ENCODE measurements at regions not wholly inside any gene's neighbourhood (a gene's known extent, or its start where the extent isn't known, plus 50 kb on each side); places are given as distances from the start of the nearest gene placed in this dataset.

DNA sequence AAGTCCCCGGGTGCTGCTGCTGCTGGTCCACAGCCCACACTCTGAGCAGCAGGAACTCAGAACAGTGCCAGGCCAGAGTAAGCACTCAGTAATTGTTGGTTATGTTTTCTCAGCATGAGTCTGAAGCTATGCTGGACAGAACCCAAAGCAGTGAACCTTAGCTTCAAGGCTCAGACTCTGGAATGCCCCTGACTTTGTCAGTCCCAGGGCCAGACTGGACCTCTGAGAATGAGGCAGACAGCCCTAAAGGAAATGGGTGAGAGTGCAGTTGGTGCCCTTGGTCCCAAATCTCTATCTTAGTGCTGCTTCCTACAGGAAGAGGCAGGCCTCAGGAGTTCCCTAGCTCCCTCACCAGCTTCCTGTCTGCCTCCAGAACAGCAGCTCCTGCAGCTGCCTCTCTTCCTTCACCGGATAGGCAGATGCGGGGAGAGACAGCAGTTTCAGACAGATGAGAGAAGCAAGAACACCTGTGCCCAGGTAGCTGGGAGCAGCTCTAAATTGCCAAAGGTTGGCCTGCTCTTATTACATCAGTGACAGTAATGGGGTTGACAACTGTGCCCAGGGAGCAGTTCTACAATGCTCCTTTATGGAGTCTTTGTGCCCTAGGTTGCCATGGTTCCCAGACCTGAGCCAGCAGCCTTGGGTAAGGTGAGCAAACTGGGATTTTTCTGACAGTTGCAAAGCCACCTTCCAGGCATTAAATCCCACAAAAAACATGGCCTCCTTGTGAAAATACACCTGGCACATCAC is 82.2 kb upstream of the CXCL14 start:
- FAIRE-seq, result no peak
- peaks cover 4% of the 10 kb centered on the region; the same call in 2 of the 3 replicates for H3K9me3 ChIP-seq
- H3K4me2 ChIP-seq, result no peak overlapping the region
- no peak overlapping the region for H3K27ac ChIP-seq
- ATAC-seq, result no peak
- H3K4me1 ChIP-seq, result no peaks in the 10 kb centered on the region
- WGBS (ENCODE audit: missing lambda C conversion rate), result 29% methylated on average over 3 of the region's 3 CpGs
- no peak for TF ChIP-seq ZFP36 (IDR thresholded peaks at IDR 0.05; ENCODE audit: borderline replicate concordance, partially characterized antibody)
- no peak for TF ChIP-seq RAD21 (conservative IDR thresholded peaks at IDR 0.05 in 1 of 2, IDR thresholded peaks at IDR 0.05 in 1 of 2)
- TF ChIP-seq, protein P1, sequence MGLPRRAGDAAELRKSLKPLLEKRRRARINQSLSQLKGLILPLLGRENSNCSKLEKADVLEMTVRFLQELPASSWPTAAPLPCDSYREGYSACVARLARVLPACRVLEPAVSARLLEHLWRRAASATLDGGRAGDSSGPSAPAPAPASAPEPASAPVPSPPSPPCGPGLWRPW (IDR thresholded peaks at IDR 0.05), result no peak
- no peak for TF ChIP-seq RCOR1 (IDR thresholded peaks at IDR 0.05; ENCODE audit: low read depth, low read length)
- TF ChIP-seq NFE2L2 (conservative IDR thresholded peaks at IDR 0.05; ENCODE audit: low read length), result no peak
- no peak for TF ChIP-seq MAZ (IDR thresholded peaks at IDR 0.05; ENCODE audit: borderline replicate concordance, low read depth, low read length)
- CTCF ChIA-PET, result interaction anchor here (0.6 to 1.5 kb wide), 4 partner anchors 11 to 482 kb away, joined by 3 to 6 read pairs (median 3); no protein-coding TSS in a partner anchor
- DNase-seq (ENCODE audit: low read depth in 1 of 2, low spot score in 1 of 2), result no peak
- H3K4me3 ChIP-seq, result no peak overlapping the region
- POLR2A ChIA-PET, result no interaction called here

DNA sequence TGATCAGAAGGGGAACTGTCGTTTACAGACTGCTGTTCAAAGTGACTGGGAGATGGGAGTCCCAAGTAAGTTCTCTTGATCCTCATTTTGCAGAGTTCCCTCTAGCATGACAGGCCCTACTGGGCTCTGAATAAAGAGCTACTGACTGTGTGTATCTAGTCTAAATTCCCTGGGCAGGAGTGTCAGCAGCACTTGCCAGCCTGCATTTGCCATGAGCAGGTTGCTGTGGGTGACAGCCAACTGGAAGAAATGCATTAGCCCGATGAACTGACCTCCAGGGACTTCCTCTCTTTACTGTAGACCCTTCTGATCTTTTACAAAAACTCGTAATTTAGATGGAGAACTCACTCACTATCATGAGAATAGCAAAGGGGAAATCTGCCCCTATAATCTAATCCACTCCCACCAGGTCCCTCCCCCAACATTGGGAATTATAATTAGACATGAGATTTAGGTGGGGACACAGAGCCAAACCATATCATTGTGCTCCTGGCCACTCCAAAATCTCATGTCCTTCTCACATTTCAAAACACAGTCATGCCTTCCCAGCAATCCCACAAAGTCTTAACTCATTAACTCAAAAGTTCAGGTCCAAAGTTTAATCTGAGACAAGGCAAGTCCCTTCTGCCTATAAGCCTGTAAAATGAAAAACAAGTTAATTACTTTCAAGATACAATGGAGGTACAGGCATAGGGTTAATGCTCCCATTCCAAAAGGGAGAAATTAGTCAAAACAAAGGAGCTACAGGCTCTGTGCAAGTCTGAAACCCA is 78.9 kb upstream of the CXCL14 start:
- no peak overlapping the region for H3K4me2 ChIP-seq
- no peaks in the 10 kb centered on the region for H3K4me1 ChIP-seq
- H3K9me3 ChIP-seq, result peaks cover 4% of the 10 kb centered on the region; the same call in 2 of the 3 replicates
- CTCF ChIA-PET, result no interaction called here
- POLR2A ChIA-PET, result no interaction called here
- ATAC-seq, result no peak
- no peak overlapping the region for H3K4me3 ChIP-seq
- DNase-seq (ENCODE audit: low read depth in 1 of 2, low spot score in 1 of 2), result no peak
- WGBS (ENCODE audit: missing lambda C conversion rate), result 1% methylated on average over 3 of the region's 3 CpGs
- FAIRE-seq, result no peak
- TF ChIP-seq ZFP36 (IDR thresholded peaks at IDR 0.05; ENCODE audit: borderline replicate concordance, partially characterized antibody) (no peak), BHLHE40 (IDR thresholded peaks at IDR 0.05; ENCODE audit: low read depth, low read length) (no peak), GATA3 (IDR thresholded peaks at IDR 0.05; ENCODE audit: borderline replicate concordance) (no peak)
- H3K27ac ChIP-seq, result no peak overlapping the region

DNA sequence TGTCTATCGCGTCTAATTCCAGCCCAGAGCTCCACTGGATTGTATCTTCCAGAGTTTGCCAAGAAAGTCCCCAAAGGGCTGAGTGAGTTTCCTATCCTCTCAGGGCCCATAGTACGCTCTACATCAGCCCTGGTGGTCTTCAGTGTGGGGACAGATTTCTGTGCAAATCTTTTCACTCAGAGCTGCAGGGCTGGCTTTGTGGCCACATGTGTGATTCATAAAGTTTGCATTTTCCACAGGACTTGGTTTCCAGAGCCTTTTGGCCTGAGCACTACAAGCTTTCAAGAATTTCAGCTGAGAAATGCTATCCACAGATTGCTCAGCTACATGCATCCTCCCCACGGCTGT is 76.7 kb upstream of the CXCL14 start:
- H3K27ac ChIP-seq, result no peak overlapping the region
- H3K4me2 ChIP-seq, result no peak overlapping the region
- ChIA-PET CTCF (interaction anchor here (0.9 to 2.7 kb wide), 2 partner anchors 12 to 89 kb away, joined by 3 to 12 read pairs; no protein-coding TSS in a partner anchor), POLR2A (no interaction called here)
- no peak overlapping the region for H3K4me3 ChIP-seq
- FAIRE-seq, result no peak
- ATAC-seq, result no peak
- peaks cover 4% of the 10 kb centered on the region; the same call in 2 of the 3 replicates for H3K9me3 ChIP-seq
- DNase-seq (ENCODE audit: low read depth in 1 of 2, low spot score in 1 of 2), result no peak
- 42% methylated on average over 4 of the region's 4 CpGs for WGBS (ENCODE audit: missing lambda C conversion rate)
- no peaks in the 10 kb centered on the region for H3K4me1 ChIP-seq
- TF ChIP-seq POLR2A (IDR thresholded peaks at IDR 0.05; ENCODE audit: low read length) (no peak), RARB (CRISPR knock-in tag; IDR thresholded peaks at IDR 0.05) (no peak), JUNB (IDR thresholded peaks at IDR 0.05) (no peak), HDAC2 (IDR thresholded peaks at IDR 0.05) (no peak), JUN (IDR thresholded peaks at IDR 0.05) (no peak), ZFP36 (IDR thresholded peaks at IDR 0.05; ENCODE audit: borderline replicate concordance, partially characterized antibody) (no peak), HEYL (CRISPR knock-in tag; IDR thresholded peaks at IDR 0.05) (no peak), MAFK (IDR thresholded peaks at IDR 0.05; ENCODE audit: partially characterized antibody) (no peak), RCOR1 (IDR thresholded peaks at IDR 0.05; ENCODE audit: low read depth, low read length) (no peak), FOSB (CRISPR knock-in tag; IDR thresholded peaks at IDR 0.05) (no peak)
- TF ChIP-seq, protein P2, sequence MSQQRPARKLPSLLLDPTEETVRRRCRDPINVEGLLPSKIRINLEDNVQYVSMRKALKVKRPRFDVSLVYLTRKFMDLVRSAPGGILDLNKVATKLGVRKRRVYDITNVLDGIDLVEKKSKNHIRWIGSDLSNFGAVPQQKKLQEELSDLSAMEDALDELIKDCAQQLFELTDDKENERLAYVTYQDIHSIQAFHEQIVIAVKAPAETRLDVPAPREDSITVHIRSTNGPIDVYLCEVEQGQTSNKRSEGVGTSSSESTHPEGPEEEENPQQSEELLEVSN (IDR thresholded peaks at IDR 0.05; ENCODE audit: borderline replicate concordance, low read depth), result no peak
- TF ChIP-seq, protein P1 (IDR thresholded peaks at IDR 0.05), result no peak
- TF ChIP-seq, protein P3, sequence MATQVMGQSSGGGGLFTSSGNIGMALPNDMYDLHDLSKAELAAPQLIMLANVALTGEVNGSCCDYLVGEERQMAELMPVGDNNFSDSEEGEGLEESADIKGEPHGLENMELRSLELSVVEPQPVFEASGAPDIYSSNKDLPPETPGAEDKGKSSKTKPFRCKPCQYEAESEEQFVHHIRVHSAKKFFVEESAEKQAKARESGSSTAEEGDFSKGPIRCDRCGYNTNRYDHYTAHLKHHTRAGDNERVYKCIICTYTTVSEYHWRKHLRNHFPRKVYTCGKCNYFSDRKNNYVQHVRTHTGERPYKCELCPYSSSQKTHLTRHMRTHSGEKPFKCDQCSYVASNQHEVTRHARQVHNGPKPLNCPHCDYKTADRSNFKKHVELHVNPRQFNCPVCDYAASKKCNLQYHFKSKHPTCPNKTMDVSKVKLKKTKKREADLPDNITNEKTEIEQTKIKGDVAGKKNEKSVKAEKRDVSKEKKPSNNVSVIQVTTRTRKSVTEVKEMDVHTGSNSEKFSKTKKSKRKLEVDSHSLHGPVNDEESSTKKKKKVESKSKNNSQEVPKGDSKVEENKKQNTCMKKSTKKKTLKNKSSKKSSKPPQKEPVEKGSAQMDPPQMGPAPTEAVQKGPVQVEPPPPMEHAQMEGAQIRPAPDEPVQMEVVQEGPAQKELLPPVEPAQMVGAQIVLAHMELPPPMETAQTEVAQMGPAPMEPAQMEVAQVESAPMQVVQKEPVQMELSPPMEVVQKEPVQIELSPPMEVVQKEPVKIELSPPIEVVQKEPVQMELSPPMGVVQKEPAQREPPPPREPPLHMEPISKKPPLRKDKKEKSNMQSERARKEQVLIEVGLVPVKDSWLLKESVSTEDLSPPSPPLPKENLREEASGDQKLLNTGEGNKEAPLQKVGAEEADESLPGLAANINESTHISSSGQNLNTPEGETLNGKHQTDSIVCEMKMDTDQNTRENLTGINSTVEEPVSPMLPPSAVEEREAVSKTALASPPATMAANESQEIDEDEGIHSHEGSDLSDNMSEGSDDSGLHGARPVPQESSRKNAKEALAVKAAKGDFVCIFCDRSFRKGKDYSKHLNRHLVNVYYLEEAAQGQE (IDR thresholded peaks at IDR 0.05), result no peak
- TF ChIP-seq, protein P4, sequence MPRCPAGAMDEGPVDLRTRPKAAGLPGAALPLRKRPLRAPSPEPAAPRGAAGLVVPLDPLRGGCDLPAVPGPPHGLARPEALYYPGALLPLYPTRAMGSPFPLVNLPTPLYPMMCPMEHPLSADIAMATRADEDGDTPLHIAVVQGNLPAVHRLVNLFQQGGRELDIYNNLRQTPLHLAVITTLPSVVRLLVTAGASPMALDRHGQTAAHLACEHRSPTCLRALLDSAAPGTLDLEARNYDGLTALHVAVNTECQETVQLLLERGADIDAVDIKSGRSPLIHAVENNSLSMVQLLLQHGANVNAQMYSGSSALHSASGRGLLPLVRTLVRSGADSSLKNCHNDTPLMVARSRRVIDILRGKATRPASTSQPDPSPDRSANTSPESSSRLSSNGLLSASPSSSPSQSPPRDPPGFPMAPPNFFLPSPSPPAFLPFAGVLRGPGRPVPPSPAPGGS (IDR thresholded peaks at IDR 0.05), result no peak

Data from A549 (cell line).